Sigmoid colon (tissue), 4 donors: ENCODE measurements at regions not wholly inside any gene's neighbourhood (a gene's known extent, or its start where the extent isn't known, plus 50 kb on each side); places are given as distances from the start of the nearest gene placed in this dataset.

Experiments used
- EP300 ChIP-seq, 4 donors: sonication (generic); formaldehyde crosslinking; IDR thresholded peaks; one replicate each; pipeline ENCODE4 v1.6.1; 2017; ENCODE audit warnings: antibody characterized with exemption in 4 of 4
- POLR2AphosphoS5 ChIP-seq, 4 donors: sonication (generic); formaldehyde crosslinking; IDR thresholded peaks; one replicate each; pipeline ENCODE4 v1.6.1; 2017; ENCODE audit warnings: antibody characterized with exemption in 4 of 4

DNA sequence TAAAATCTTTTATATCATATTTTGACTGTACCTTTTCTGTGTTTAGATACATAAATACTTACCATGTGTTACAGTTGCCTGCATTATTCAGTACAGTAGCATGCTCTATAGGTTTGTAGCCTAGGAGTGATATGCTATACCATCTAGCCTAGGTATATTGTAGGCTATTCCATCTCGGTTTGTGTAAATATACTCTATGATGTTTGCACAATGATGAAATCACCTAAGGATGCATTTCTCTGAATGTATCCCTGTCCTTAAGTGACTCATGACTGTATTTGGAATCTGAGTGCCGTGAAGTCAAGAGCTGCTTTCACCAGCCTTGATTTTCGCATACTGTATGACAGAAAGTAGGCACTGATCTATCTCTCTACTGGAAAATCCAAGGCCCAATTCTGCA is 129.9 kb downstream of the UTRN start:
- TF ChIP-seq EP300 (IDR thresholded peaks at IDR 0.05) (no peak), POLR2AphosphoS5 (IDR thresholded peaks at IDR 0.05) (no peak)
